Astrocyte of the cerebellum (primary cell): ENCODE measurements at regions not wholly inside any gene's neighbourhood (a gene's known extent, or its start where the extent isn't known, plus 50 kb on each side); places are given as distances from the start of the nearest gene placed in this dataset.
"Not testable (repeated sequence)": the region's sequence is repeated elsewhere in the genome, so short reads cannot be mapped to it uniquely, and the experiment has no call there.

Experiments used
- DNase-seq: peaks from one replicate; pipeline ENCODE4 v3.0.0-alpha.2; 2011; ENCODE audit warnings: low read depth
- H3K4me3 ChIP-seq: 2 replicates; pipeline ENCODE4 v1.5.1; 2011; ENCODE audit warnings: mild to moderate bottlenecking, low read depth, low read length, moderate library complexity
- CTCF ChIP-seq: IDR thresholded peaks from 2 replicates; pipeline ENCODE4 v1.5.1; 2012; ENCODE audit warnings: low read length, low read depth, moderate library complexity, mild to moderate bottlenecking; ENCODE audit errors: missing control alignments
- in situ Hi-C: cut with HindIII; loops from 2 replicates; pipeline ENCODE4 v1.10.0; 2017; ENCODE audit warnings: low sequenced_read_pairs

GRCh38 chr3:38960042-38960622 lies 91.6 kb downstream of the SCN11A start:
- DNase-seq: no peak
- TF ChIP-seq CTCF: no peak
- H3K4me3 ChIP-seq: no peak overlapping the region
- in situ Hi-C loops: no loop called here

GRCh38 chr3:38958026-38958720 lies 93.6 kb downstream of the SCN11A start:
- TF ChIP-seq CTCF: no peak
- no peak overlapping the region for H3K4me3 ChIP-seq
- in situ Hi-C loops: no loop called here
- DNase-seq: no peak

GRCh38 chr3:38957296-38957695 lies 94.4 kb downstream of the SCN11A start:
- H3K4me3 ChIP-seq: no peak overlapping the region
- in situ Hi-C loops: no loop called here
- DNase-seq: no peak
- TF ChIP-seq CTCF: no peak

- TF ChIP-seq CTCF: no peak
- no peak for DNase-seq
- in situ Hi-C loops: no loop called here
- no peak overlapping the region for H3K4me3 ChIP-seq
Observed at GRCh38 chr3:38952721-38953120, 99.0 kb downstream of the SCN11A start.

GRCh38 chr3:38951167-38951566 lies 100.6 kb downstream of the SCN11A start:
- DNase-seq: not testable (repeated sequence)

GRCh38 chr3:38950581-38950980 lies 101.2 kb downstream of the SCN11A start:
- no peak for DNase-seq
- TF ChIP-seq CTCF: no peak
- in situ Hi-C loops: no loop called here
- H3K4me3 ChIP-seq: no peak overlapping the region

More at GRCh38 chr3:38951167-38951566, 100.6 kb downstream of the SCN11A start:
- H3K4me3 ChIP-seq, in situ Hi-C loops: not testable (repeated sequence)

- in situ Hi-C loops: no loop called here
- no peak overlapping the region for H3K4me3 ChIP-seq
- TF ChIP-seq CTCF: no peak
- no peak for DNase-seq
Observed at GRCh38 chr3:38949994-38950393, 101.8 kb downstream of the SCN11A start.
